ENCODE measurements at regions not wholly inside any gene's neighbourhood (a gene's known extent, or its start where the extent isn't known, plus 50 kb on each side); places are given as distances from the start of the nearest gene placed in this dataset.

DNA sequence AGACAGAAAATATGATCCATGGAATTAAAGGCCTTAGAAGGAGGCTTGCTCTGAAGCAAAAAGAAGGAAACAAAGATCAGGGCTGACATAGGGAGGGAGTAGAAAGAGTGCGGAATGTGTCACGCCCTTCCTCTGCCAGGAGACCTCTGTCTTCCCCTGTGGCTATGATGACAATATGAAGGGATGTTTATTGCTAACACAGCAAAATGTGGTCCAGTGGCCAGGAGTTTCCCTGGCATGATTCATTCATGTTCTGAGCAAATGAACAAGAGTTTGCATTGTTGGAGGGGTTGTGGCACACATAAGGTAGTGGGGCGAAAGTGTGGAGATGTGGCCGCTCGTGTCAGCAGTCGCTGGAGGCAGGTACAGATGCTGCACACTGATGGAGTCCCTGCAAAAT lies 169.4 kb downstream of the SHQ1 start:
- POLR2A ChIA-PET, result no interaction called here
- H3K4me3 Mint-ChIP-seq, result no peak overlapping the region
- H3K27ac Mint-ChIP-seq, result no peak overlapping the region
- intact Hi-C loops (cut with micrococcal nuclease), result no loop called here
- CTCF ChIA-PET, result no interaction called here
- no peak for DNase-seq
- TF ChIP-seq, protein P1, sequence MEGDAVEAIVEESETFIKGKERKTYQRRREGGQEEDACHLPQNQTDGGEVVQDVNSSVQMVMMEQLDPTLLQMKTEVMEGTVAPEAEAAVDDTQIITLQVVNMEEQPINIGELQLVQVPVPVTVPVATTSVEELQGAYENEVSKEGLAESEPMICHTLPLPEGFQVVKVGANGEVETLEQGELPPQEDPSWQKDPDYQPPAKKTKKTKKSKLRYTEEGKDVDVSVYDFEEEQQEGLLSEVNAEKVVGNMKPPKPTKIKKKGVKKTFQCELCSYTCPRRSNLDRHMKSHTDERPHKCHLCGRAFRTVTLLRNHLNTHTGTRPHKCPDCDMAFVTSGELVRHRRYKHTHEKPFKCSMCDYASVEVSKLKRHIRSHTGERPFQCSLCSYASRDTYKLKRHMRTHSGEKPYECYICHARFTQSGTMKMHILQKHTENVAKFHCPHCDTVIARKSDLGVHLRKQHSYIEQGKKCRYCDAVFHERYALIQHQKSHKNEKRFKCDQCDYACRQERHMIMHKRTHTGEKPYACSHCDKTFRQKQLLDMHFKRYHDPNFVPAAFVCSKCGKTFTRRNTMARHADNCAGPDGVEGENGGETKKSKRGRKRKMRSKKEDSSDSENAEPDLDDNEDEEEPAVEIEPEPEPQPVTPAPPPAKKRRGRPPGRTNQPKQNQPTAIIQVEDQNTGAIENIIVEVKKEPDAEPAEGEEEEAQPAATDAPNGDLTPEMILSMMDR (IDR thresholded peaks at IDR 0.05), result no peak
- peaks cover 4% of the 10 kb centered on the region for H3K4me1 Mint-ChIP-seq
- no peak for ATAC-seq (ENCODE audit: low read depth)
- H3K9me3 Mint-ChIP-seq, result no peaks in the 10 kb centered on the region
- H3K27me3 Mint-ChIP-seq, result peaks cover 8% of the 10 kb centered on the region
- H3K36me3 Mint-ChIP-seq (ENCODE audit: low read depth), result no peaks in the 10 kb centered on the region

DNA sequence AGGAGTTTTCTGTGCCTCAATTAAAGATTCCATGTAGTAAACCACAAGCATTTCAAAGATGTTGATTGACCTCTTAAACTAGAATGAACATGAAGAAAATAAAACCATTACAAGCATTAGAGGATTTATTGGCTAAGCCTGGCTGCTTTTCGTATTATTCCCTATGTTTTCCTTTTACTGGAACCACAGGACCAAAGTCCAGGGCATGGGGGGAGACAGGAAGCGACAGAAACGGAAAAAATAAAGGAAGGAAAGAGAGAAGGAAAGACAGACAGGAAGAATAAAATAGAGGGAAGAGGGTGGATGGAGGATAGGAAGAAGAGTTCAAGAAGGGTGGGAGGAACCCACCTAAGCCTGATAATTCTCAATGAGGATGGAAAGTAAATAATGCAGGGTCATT lies 169.9 kb downstream of the SHQ1 start:
- TF ChIP-seq, protein P1 (IDR thresholded peaks at IDR 0.05), result no peak
- Mint-ChIP-seq H3K4me1 (peaks cover 9% of the 10 kb centered on the region), H3K9me3 (no peaks in the 10 kb centered on the region), H3K4me3 (no peak overlapping the region), H3K36me3 (ENCODE audit: low read depth) (no peaks in the 10 kb centered on the region), H3K27ac (no peak overlapping the region), H3K27me3 (peaks cover 8% of the 10 kb centered on the region)
- intact Hi-C loops (cut with micrococcal nuclease), result no loop called here
- ChIA-PET CTCF (no interaction called here), POLR2A (no interaction called here)
- no peak for DNase-seq
- no peak for ATAC-seq (ENCODE audit: low read depth)

DNA sequence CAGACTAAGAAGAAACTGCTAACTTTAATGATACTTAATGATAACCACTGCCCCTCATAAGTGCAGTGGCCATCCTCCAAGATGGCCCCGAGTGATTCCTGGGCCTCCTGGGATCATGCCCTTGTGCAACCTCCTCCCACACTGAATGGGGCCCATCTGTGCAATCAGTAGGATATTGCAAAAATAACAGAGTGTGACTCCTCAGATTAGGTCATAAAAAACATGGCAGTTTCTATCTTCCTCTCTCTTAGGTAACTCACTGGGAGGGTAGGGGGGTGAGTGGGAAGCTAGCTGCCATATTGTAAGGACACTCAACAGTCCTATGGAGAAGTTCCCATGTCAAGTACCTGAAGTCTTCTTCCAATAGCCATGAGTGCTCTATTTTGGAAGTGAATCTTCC lies 173.0 kb downstream of the SHQ1 start:
- TF ChIP-seq, protein P1 (IDR thresholded peaks at IDR 0.05), result no peak
- Mint-ChIP-seq H3K36me3 (ENCODE audit: low read depth) (no peaks in the 10 kb centered on the region), H3K27me3 (peaks cover 2% of the 10 kb centered on the region), H3K4me3 (no peak overlapping the region), H3K4me1 (peaks cover 18% of the 10 kb centered on the region), H3K27ac (no peak overlapping the region), H3K9me3 (no peaks in the 10 kb centered on the region)
- ChIA-PET POLR2A (no interaction called here), CTCF (no interaction called here)
- DNase-seq (no peak), ATAC-seq (ENCODE audit: low read depth) (no peak)
- intact Hi-C loops (cut with micrococcal nuclease), result no loop called here

DNA sequence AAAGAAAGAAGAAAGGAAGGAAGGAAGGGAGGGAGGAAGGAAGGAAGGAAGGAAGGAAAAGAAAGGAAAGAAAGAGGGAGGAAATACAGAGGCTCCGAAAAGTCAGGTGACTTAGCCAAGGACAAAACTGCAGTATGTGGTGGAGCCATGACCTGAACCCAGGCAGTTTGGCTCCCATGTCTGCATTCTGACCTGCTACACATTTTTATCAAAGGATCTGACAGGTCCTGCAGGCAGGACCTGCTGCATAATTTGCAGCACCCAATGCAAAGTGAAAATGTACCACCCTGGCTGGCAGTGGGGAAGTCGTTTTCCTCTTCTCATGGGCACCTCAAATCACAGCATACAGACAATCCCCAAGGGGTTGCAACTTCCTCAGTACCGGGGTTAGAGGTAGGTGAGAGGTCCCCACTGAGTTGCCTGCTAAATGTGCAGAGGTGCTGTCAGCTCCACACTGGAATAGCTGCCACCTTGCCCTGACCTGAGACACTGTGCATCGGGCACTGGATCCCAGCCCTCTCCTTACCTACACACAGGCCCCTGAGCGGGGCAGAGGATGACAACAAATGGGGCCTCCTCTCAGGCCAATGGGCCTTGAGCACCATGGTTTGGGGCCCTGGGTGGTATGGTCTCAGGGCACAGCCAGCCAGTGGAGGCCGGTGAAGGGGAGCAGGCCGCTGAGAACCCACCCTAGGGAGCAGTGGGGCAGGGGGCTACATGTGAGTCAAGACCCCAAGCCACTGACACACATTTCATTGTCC lies 175.1 kb downstream of the SHQ1 start:
- ATAC-seq (ENCODE audit: low read depth) (peak; percentile 79), DNase-seq (peak; percentile 19)
- Mint-ChIP-seq H3K4me3 (no peak overlapping the region), H3K9me3 (no peaks in the 10 kb centered on the region), H3K36me3 (ENCODE audit: low read depth) (no peaks in the 10 kb centered on the region), H3K27me3 (peaks cover 6% of the 10 kb centered on the region), H3K27ac (no peak overlapping the region), H3K4me1 (peaks cover 18% of the 10 kb centered on the region)
- ChIA-PET CTCF (no interaction called here), POLR2A (no interaction called here)
- intact Hi-C loops (cut with micrococcal nuclease), result no loop called here
- TF ChIP-seq, protein P1 (IDR thresholded peaks at IDR 0.05), result no peak

DNA sequence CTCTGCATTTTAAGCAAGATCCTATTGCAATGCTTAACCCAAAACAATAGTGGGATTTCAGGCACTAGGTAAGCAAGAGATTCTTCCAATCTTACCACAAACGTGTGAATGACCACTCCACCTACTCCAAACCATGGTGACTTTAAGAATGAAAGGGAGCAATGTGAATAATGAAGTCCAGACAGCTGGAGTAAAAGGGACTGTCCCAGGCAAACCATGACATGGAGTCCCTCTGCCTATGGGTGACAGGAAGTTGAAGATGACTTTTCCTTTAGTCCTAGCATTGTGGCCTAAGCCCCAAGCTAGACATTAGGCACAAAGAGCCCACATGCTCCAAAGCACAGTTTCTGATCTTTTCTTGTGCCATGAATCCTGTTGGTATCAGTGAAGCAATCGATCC lies 179.0 kb downstream of the SHQ1 start:
- ATAC-seq (ENCODE audit: low read depth), result no peak

More for the DNA sequence above, 179.0 kb downstream of the SHQ1 start:
- TF ChIP-seq, protein P1 (IDR thresholded peaks at IDR 0.05), result no peak
- Mint-ChIP-seq H3K4me3 (no peak overlapping the region), H3K27me3 (peaks cover 8% of the 10 kb centered on the region), H3K9me3 (no peaks in the 10 kb centered on the region), H3K4me1 (peaks cover 18% of the 10 kb centered on the region), H3K36me3 (ENCODE audit: low read depth) (no peaks in the 10 kb centered on the region), H3K27ac (no peak overlapping the region)
- intact Hi-C loops (cut with micrococcal nuclease), result loop anchor here (5.0 to 10.0 kb wide), 2 partner anchors 268 to 416 kb away; no protein-coding TSS in a partner anchor
- ChIA-PET POLR2A (no interaction called here), CTCF (no interaction called here)
- DNase-seq, result no peak
